Heart left ventricle (tissue), 13 donors: ENCODE measurements at regions not wholly inside any gene's neighbourhood (a gene's known extent, or its start where the extent isn't known, plus 50 kb on each side); places are given as distances from the start of the nearest gene placed in this dataset.

Experiments used
- POLR2A ChIP-seq, 2 donors: fragments of 450-650 bp; IDR thresholded peaks; one replicate each; pipeline ENCODE4 v1.6.1; 2017; ENCODE audit warnings: antibody characterized with exemption in 2 of 2, mild to moderate bottlenecking in 2 of 2, moderate library complexity in 2 of 2
- TF ChIP-seq, protein P1 (sequence below), 12 donors: fragments of 200-600 bp; sonication (generic) in 4 of 12; IDR thresholded peaks; one replicate each; pipeline versions ENCODE4 v1.5.0 to v1.8.0; 2018 to 2022; ENCODE audit warnings: antibody characterized with exemption in 12 of 12, mild to moderate bottlenecking in 5 of 12
- donor health status: ischemic (EF 13 %, LVEDD 7.1; RV severe dilation, severe dysfunction).
- donor health status: DM: no; HTN: yes; CAD: no.
- donor health status: DM: no; HTN: no; CAD: no.
- donor health status: ischemic (EF 25% LVEDD 6.9; RV normal size, moderate dysfunction).
- donor health status: ischemic (EF 25% LVEDD 5.7; RV mildly dilated, moderate dysfunction).
- donor health status: ischemic (EF 35%, LVEDD 5.7; RV mildly dilated, moderate dysfunction).
- donor health status: nonischemic (EF 11% LVEDD 7.7; RV severe dilation, severe dysfunction).
- donor health status: DM: yes; HTN: yes; CAD: no.
- donor health status: PGD.
- donor health status: ischemic (EF 29% LVEDD 5.4; RV normal size, mild dysfunction).
- donor health status: nonischemic (EF 23%, LVEDD 6.1; RV moderate dilation, normal function).

DNA sequence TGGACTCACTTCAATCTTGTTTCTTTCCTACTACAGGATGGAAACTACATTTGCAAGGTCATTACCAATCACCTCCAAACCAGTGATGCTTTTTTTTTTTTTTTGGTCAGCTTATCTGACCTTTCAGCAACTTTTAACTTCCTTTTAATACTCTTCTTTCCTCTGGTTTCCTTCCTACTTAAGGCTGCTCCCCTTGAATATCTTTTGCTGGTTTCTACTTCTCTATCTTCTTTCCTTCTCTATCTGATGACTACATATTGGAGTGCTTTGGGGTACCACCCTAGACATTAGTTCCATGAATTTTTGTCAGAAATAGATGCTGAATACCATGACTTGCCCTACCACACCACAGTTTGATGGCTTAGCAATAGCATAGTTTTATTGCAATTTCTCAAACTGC is 197.7 kb upstream of the DDHD1 start:
- TF ChIP-seq POLR2A (IDR thresholded peaks at IDR 0.05) = no peak
- TF ChIP-seq, protein P1, sequence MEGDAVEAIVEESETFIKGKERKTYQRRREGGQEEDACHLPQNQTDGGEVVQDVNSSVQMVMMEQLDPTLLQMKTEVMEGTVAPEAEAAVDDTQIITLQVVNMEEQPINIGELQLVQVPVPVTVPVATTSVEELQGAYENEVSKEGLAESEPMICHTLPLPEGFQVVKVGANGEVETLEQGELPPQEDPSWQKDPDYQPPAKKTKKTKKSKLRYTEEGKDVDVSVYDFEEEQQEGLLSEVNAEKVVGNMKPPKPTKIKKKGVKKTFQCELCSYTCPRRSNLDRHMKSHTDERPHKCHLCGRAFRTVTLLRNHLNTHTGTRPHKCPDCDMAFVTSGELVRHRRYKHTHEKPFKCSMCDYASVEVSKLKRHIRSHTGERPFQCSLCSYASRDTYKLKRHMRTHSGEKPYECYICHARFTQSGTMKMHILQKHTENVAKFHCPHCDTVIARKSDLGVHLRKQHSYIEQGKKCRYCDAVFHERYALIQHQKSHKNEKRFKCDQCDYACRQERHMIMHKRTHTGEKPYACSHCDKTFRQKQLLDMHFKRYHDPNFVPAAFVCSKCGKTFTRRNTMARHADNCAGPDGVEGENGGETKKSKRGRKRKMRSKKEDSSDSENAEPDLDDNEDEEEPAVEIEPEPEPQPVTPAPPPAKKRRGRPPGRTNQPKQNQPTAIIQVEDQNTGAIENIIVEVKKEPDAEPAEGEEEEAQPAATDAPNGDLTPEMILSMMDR (IDR thresholded peaks at IDR 0.05) = no peak
